Uterus (tissue), 2 donors: ENCODE measurements at regions not wholly inside any gene's neighbourhood (a gene's known extent, or its start where the extent isn't known, plus 50 kb on each side); places are given as distances from the start of the nearest gene placed in this dataset.

Source experiments
- CTCF ChIP-seq, 4 experiments: fragments of 200-600 bp in 2 of 4; fragments of 450-650 bp in 2 of 4; sonication (generic) in 2 of 4; IDR thresholded peaks; one replicate each; pipeline ENCODE4 v1.5.1; 2016 to 2019; ENCODE audit warnings: antibody characterized with exemption in 4 of 4, mild to moderate bottlenecking in 2 of 4, moderate library complexity in 1 of 4
- POLR2A ChIP-seq, 2 donors: fragments of 450-650 bp; IDR thresholded peaks; one replicate each; pipeline ENCODE4 v1.6.1; 2016; ENCODE audit warnings: antibody characterized with exemption in 2 of 2, mild to moderate bottlenecking in 1 of 2, moderate library complexity in 1 of 2

- TF ChIP-seq CTCF (IDR thresholded peaks at IDR 0.05) = no peak
- TF ChIP-seq POLR2A (IDR thresholded peaks at IDR 0.05) = no peak
These were observed 138.1 kb downstream of the YIPF5 start for GRCh38 chr5:144032375-144032774.
